BE2C (cell line): ENCODE measurements at regions not wholly inside any gene's neighbourhood (a gene's known extent, or its start where the extent isn't known, plus 50 kb on each side); places are given as distances from the start of the nearest gene placed in this dataset.

Experiments used
- DNase-seq: peaks from one replicate; pipeline ENCODE4 v3.0.0-alpha.2; 2020
- H3K27me3 ChIP-seq: fragments of 250-450 bp; sonication (Bioruptor Pico); 2 replicates; pipeline ENCODE4 v1.5.1; 2020; ENCODE audit warnings: mild to moderate bottlenecking
- H3K36me3 ChIP-seq: fragments of 250-450 bp; sonication (Bioruptor Pico); 2 replicates; pipeline ENCODE4 v1.5.1; 2020; ENCODE audit warnings: mild to moderate bottlenecking
- H3K4me1 ChIP-seq: fragments of 250-450 bp; sonication (Bioruptor Pico); 2 replicates; pipeline ENCODE4 v1.5.1; 2020
- H3K4me3 ChIP-seq: 2 replicates; pipeline ENCODE4 v1.5.1; 2011; ENCODE audit warnings: low read depth, low read length
- H3K9me3 ChIP-seq: fragments of 250-450 bp; sonication (Bioruptor Pico); 2 replicates; pipeline ENCODE4 v1.5.1; 2020
- CTCF ChIP-seq: IDR thresholded peaks from 2 replicates; pipeline ENCODE4 v1.5.1; 2012; ENCODE audit warnings: mild to moderate bottlenecking, low read depth, low read length

DNA sequence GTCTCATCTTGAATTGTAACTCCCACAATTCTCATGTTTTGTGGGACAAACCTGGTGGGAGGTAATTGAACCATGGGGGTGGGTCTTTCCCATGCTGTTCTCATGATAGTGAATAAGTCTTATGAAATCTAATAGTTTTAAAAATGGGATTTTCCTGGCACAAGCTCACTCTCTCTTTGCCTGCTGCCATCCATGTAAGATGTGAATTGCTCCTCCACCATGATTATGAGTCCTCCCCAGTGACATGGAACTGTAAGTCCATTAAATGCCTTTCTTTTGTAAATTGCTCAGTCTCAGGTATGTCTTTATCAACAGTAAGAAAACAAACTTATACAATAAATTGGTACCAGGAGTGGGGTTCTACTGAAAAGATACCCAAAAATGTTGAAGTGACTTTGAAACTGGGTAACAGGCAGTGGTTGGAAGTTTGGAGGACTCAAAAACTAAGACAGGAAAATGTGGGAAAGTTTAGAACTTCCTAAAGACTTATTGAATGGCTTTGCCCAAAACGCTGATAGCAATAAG, 601.4 kb downstream of the ZEB2 start:
- DNase-seq: no peak
- no peaks in the 10 kb centered on the region for H3K9me3 ChIP-seq
- no peak for TF ChIP-seq CTCF
- H3K4me3 ChIP-seq: no peak overlapping the region
- H3K4me1 ChIP-seq: no peaks in the 10 kb centered on the region
- H3K36me3 ChIP-seq: no peaks in the 10 kb centered on the region
- no peaks in the 10 kb centered on the region for H3K27me3 ChIP-seq

DNA sequence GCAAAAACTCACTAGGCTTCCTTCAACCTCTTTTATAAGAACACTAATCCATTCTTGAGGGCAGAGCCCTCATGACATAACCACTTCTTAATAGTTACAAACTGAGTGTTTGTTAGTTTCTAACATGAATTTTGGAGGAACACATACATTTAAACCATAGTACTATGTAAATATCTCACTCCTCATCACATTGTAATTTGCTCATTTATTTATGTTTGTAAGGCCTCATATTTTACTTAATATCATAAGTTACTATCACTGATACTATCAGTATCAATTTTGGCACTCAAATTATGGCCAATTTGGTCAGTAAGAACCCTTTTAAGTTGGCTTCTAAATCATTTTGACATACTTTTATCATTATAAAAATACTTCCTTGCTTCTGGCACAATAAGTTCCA, 603.1 kb downstream of the ZEB2 start:
- no peak for DNase-seq
- Histone ChIP-seq H3K36me3 (no peaks in the 10 kb centered on the region), H3K27me3 (no peaks in the 10 kb centered on the region), H3K4me3 (no peak overlapping the region), H3K9me3 (no peaks in the 10 kb centered on the region), H3K4me1 (no peaks in the 10 kb centered on the region)
- no peak for TF ChIP-seq CTCF

DNA sequence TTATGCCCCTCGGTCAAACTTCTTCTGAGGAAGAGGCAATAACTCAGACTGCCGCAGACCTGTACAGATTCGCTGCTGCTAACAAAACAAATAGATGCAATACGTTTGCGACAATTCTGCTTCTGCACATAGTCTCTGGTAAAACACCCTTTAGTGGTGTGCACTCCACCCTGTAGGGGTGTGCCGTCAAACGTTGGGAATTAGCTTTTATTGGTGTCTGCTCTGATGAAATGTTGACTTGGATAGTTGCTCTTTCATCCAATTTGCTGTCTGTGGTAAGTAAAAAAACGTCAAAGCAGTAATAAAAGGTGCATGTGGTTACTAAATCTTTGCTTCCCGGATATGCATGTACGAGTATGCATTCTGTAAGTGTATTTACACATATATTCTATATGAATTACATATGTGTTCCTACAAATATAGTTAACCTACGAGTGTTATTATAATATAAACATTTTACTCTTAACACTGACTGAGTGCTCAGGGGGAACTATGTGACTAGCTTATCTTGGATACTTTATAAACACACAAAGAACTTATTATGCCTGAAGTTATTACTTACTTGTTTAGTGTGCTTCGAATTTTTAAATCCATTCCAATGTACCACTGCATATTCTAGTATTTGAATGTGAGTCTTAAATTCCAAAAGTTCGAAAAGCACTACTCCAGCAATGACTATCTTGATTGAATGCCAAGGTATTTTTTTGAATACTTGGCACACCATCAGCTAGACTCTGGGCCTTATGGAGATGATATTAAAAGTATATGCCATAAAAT, 610.2 kb downstream of the ZEB2 start:
- Histone ChIP-seq H3K27me3 (no peaks in the 10 kb centered on the region), H3K4me1 (no peaks in the 10 kb centered on the region), H3K36me3 (no peaks in the 10 kb centered on the region), H3K4me3 (no peak overlapping the region), H3K9me3 (no peaks in the 10 kb centered on the region)
- no peak for TF ChIP-seq CTCF
- DNase-seq: no peak

DNA sequence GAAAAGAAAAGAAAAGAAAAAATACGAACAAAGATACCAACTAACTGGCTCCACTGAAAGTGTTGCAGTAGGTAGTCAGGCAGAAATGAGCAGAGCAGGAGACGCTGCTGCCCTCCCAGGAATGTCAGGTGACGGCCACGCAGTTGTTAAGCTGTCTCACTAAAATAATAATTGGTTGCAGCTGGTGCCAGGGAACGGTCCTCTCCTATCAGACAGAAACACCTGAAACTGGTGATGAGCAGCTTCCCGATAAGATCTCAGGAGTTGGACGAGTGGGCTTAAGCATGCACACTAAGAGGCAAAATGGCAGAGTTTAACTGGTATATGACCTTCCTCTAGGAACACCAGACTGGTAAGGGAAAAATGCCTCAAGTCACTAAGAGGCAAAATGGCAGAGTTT, 611.1 kb downstream of the ZEB2 start:
- Histone ChIP-seq H3K36me3 (no peaks in the 10 kb centered on the region), H3K4me3 (no peak overlapping the region)
- TF ChIP-seq CTCF: no peak

GRCh38 chr2:143907801-143908200, 612.1 kb downstream of the ZEB2 start:
- no peak overlapping the region for H3K4me3 ChIP-seq
- H3K27me3 ChIP-seq: no peaks in the 10 kb centered on the region
- no peaks in the 10 kb centered on the region for H3K4me1 ChIP-seq
- H3K36me3 ChIP-seq: no peaks in the 10 kb centered on the region
- no peaks in the 10 kb centered on the region for H3K9me3 ChIP-seq
- TF ChIP-seq CTCF: no peak
- DNase-seq: no peak

More for the DNA sequence above, 611.1 kb downstream of the ZEB2 start:
- H3K9me3 ChIP-seq: no peaks in the 10 kb centered on the region
- no peaks in the 10 kb centered on the region for H3K27me3 ChIP-seq
- H3K4me1 ChIP-seq: no peaks in the 10 kb centered on the region
- DNase-seq: no peak

DNA sequence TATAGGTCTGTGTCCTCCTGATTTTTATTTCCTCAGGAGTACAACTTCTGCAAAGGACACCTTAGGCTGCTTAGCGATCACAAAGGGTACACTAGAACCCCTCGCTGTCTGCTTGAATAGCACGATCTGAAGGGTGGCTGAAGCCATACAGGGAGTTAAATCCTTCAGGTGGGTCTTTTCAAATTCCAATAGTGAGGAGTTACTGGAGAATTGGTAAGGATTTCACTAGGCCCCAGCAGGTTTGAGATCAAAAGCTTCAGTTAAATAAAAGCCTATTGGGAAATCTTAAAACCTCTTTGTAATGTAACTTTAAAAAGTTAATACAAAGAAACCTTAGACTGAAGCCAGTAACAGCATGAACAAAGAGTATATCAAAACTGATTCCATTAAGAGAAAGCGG, 613.1 kb downstream of the ZEB2 start:
- no peak overlapping the region for H3K4me3 ChIP-seq
- H3K27me3 ChIP-seq: no peaks in the 10 kb centered on the region
- no peaks in the 10 kb centered on the region for H3K36me3 ChIP-seq
- no peak for DNase-seq
- no peaks in the 10 kb centered on the region for H3K9me3 ChIP-seq
- no peaks in the 10 kb centered on the region for H3K4me1 ChIP-seq
- TF ChIP-seq CTCF: no peak
